OCI-LY3 (cell line): ENCODE measurements at regions not wholly inside any gene's neighbourhood (a gene's known extent, or its start where the extent isn't known, plus 50 kb on each side); places are given as distances from the start of the nearest gene placed in this dataset.
"Not testable (repeated sequence)": the region's sequence is repeated elsewhere in the genome, so short reads cannot be mapped to it uniquely, and the experiment has no call there.

Experiments used
- H2AFZ ChIP-seq: fragments of 200-600, 300-600 bp; shearing (Covaris generic); 2 replicates; pipeline ENCODE4 v1.6.0; 2014; ENCODE audit warnings: antibody characterized with exemption, low read depth, low read length
- H3K27ac ChIP-seq: fragments of 200-600, 300-600 bp; sonication (generic); 2 replicates; pipeline ENCODE4 v1.5.1; 2014; ENCODE audit warnings: mild to moderate bottlenecking, low read length, moderate library complexity, mixed read lengths
- H3K27me3 ChIP-seq: fragments of 200-600, 300-600 bp; sonication (generic); 2 replicates; pipeline ENCODE4 v1.6.1; 2014; ENCODE audit warnings: low read depth, low read length, mixed read lengths
- H3K36me3 ChIP-seq: fragments of 200-600, 300-600 bp; sonication (generic); replicated peaks from 2 replicates; pipeline ENCODE3; 2014; ENCODE audit warnings: low read depth, low read length, mixed read lengths
- H3K4me1 ChIP-seq: fragments of 300-600, 200-600 bp; sonication (generic); 2 replicates; pipeline ENCODE4 v1.6.1; 2014; ENCODE audit warnings: low read length, mixed read lengths
- H3K4me2 ChIP-seq: fragments of 200-600, 300-600 bp; sonication (generic); 2 replicates; pipeline ENCODE4 v1.6.1; 2014; ENCODE audit warnings: low read length, mixed read lengths
- H3K4me3 ChIP-seq: fragments of 300-600, 200-600 bp; sonication (generic); 2 replicates; pipeline ENCODE4 v1.5.1; 2014; ENCODE audit warnings: antibody characterized with exemption, mild to moderate bottlenecking, low read length, moderate library complexity
- H3K79me2 ChIP-seq: fragments of 300-600, 200-600 bp; shearing (Covaris generic); 2 replicates; pipeline ENCODE4 v1.6.1; 2014; ENCODE audit warnings: mild to moderate bottlenecking, low read length, mixed read lengths
- H3K9ac ChIP-seq: fragments of 300-600, 200-600 bp; shearing (Covaris generic); 2 replicates; pipeline ENCODE4 v1.6.0; 2014; ENCODE audit warnings: mild to moderate bottlenecking, low read length, moderate library complexity
- H3K9me3 ChIP-seq: fragments of 200-600, 300-600 bp; shearing (Covaris generic); 2 replicates; pipeline ENCODE4 v1.6.1; 2014; ENCODE audit warnings: low read length, mixed read lengths; ENCODE audit not compliant: insufficient read depth
- H4K20me1 ChIP-seq: fragments of 200-600, 300-600 bp; sonication (generic); 2 replicates; pipeline ENCODE4 v1.6.1; 2016; ENCODE audit warnings: low read length, mixed read lengths; ENCODE audit not compliant: insufficient read depth
- EZH2phosphoT487 ChIP-seq: fragments of 200-600 bp; shearing (Covaris generic); IDR thresholded peaks from 2 replicates; pipeline ENCODE4 v1.6.1; 2018; ENCODE audit warnings: antibody characterized with exemption, mixed run types, low read depth
- TF ChIP-seq, protein P1 (sequence below): fragments of 200-600, 300-600 bp; sonication (generic); IDR thresholded peaks from 2 replicates; pipeline ENCODE4 v1.5.1; 2014; ENCODE audit warnings: antibody characterized with exemption, low read length, low read depth

DNA sequence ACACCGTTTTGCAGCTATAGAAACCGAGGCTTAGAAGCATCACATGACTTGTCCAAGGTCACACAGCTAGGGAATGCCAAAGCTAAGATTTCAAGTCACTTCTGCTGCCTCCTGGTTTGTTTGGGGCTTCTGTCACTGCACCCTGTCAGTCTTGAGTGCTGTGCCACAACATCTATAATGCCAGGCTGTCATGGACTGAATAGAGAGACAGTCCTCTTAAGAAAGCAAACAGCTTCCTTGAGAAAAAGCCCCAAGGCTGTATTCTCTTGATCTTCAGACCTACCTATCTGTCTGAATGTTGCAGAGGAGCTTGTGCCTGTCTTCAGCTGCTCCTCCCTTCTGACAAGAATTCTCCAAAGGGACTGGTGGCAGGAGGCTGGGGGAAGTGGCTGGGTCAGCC, 81.6 kb downstream of the OLFM4 start:
- 0 out of 2 replicates have a peak overlapping the region, but pooled peaks have one; percentile 17 for H3K4me3 ChIP-seq
- H3K9ac ChIP-seq, result no peak overlapping the region
- H3K27ac ChIP-seq, result no peak overlapping the region
- peak overlapping the region; percentile 30; the same call in 1 of the 2 replicates for H2AFZ ChIP-seq
- H3K79me2 ChIP-seq, result no peaks in the 10 kb centered on the region
- H3K9me3 ChIP-seq, result no peaks in the 10 kb centered on the region
- H3K4me1 ChIP-seq, result peaks cover 4% of the 10 kb centered on the region; the same call in 1 of the 2 replicates
- no peak for TF ChIP-seq EZH2phosphoT487
- TF ChIP-seq, protein P1, sequence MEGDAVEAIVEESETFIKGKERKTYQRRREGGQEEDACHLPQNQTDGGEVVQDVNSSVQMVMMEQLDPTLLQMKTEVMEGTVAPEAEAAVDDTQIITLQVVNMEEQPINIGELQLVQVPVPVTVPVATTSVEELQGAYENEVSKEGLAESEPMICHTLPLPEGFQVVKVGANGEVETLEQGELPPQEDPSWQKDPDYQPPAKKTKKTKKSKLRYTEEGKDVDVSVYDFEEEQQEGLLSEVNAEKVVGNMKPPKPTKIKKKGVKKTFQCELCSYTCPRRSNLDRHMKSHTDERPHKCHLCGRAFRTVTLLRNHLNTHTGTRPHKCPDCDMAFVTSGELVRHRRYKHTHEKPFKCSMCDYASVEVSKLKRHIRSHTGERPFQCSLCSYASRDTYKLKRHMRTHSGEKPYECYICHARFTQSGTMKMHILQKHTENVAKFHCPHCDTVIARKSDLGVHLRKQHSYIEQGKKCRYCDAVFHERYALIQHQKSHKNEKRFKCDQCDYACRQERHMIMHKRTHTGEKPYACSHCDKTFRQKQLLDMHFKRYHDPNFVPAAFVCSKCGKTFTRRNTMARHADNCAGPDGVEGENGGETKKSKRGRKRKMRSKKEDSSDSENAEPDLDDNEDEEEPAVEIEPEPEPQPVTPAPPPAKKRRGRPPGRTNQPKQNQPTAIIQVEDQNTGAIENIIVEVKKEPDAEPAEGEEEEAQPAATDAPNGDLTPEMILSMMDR, result no peak
- no peaks in the 10 kb centered on the region for H3K36me3 ChIP-seq
- H4K20me1 ChIP-seq, result no peaks in the 10 kb centered on the region
- H3K4me2 ChIP-seq, result peak overlapping the region; percentile 43
- no peaks in the 10 kb centered on the region for H3K27me3 ChIP-seq

DNA sequence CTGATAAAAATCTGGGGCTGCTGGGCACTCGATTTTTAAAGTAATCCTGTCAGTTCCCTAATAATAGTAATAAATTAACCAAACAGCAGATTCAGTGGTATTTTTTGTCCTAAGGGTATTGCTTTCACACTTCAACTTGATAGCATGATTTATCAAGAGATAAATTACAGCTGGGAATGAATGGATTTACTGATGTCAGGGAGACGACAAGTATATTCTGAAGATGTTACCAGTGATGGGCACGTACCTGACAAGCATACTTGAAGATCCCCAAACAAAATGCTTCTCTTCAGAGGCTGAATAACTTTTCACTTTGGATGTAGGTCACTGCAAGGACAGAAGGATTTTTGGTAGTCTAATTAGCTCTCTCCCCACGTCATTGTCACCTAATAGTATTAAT, 82.0 kb downstream of the OLFM4 start:
- H2AFZ ChIP-seq, result 0 out of 2 replicates have a peak overlapping the region, but pooled peaks have one; percentile 30
- H3K4me1 ChIP-seq, result peaks cover 4% of the 10 kb centered on the region; the same call in 1 of the 2 replicates
- peak overlapping the region; percentile 43 for H3K4me2 ChIP-seq
- no peaks in the 10 kb centered on the region for H3K79me2 ChIP-seq
- H3K36me3 ChIP-seq, result no peaks in the 10 kb centered on the region
- no peak overlapping the region for H3K27ac ChIP-seq
- no peaks in the 10 kb centered on the region for H3K27me3 ChIP-seq
- H3K4me3 ChIP-seq, result no peak overlapping the region
- no peak for TF ChIP-seq EZH2phosphoT487
- TF ChIP-seq, protein P1, result no peak
- H4K20me1 ChIP-seq, result no peaks in the 10 kb centered on the region
- no peak overlapping the region for H3K9ac ChIP-seq
- H3K9me3 ChIP-seq, result no peaks in the 10 kb centered on the region

DNA sequence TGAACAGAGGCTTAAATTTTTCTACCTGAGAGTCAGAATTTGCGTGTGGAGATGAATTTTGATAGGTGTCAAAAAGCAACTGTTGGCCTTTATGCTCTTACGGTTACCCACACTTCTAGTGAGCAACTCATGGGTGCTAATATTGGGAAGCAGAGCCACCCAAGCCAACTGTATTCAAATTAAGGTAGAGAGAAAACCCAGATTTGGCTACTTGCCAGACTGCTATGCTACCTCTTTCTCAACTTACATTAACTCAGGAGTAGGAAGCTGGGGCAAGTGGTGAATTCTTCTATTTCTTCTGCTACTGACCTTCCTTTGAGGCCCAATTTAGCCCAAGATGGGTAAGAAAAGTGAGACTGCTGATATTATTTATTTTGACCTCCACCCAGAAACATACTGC, 83.9 kb downstream of the OLFM4 start:
- no peak overlapping the region for H3K4me3 ChIP-seq
- H3K4me2 ChIP-seq, result no peak overlapping the region
- no peak overlapping the region for H3K27ac ChIP-seq
- TF ChIP-seq EZH2phosphoT487, result no peak
- TF ChIP-seq, protein P1, result no peak
- H3K79me2 ChIP-seq, result no peaks in the 10 kb centered on the region
- no peaks in the 10 kb centered on the region for H4K20me1 ChIP-seq
- peaks cover 4% of the 10 kb centered on the region; the same call in 1 of the 2 replicates for H3K4me1 ChIP-seq
- no peak overlapping the region for H3K9ac ChIP-seq
- H2AFZ ChIP-seq, result no peak overlapping the region
- no peaks in the 10 kb centered on the region for H3K36me3 ChIP-seq
- H3K27me3 ChIP-seq, result no peaks in the 10 kb centered on the region
- no peaks in the 10 kb centered on the region for H3K9me3 ChIP-seq

DNA sequence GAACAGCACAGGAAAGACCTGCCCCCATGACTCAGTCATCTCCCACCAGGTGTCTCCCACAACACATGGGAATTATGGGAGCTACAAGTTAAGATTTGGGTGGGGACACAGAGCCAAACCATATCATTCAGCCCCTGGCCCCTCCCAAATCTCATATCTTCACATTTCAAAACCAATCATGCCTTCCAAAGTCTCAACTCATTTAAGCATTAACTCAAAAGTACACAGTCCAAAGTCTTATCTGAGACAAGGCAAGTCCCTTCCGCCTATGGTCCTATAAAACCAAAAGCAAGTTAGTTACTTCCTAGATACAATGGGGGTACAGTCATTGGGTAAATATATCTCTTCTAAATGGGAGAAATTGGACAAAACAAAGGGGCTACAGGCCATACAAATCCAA, 88.4 kb downstream of the OLFM4 start:
- not testable (repeated sequence) for H2AFZ ChIP-seq, H3K79me2 ChIP-seq, H3K4me1 ChIP-seq, H3K27ac ChIP-seq, H3K9ac ChIP-seq, H4K20me1 ChIP-seq, H3K4me3 ChIP-seq, H3K27me3 ChIP-seq, H3K9me3 ChIP-seq, H3K4me2 ChIP-seq, H3K36me3 ChIP-seq
